ENCODE measurements at regions not wholly inside any gene's neighbourhood (a gene's known extent, or its start where the extent isn't known, plus 50 kb on each side); places are given as distances from the start of the nearest gene placed in this dataset.

DNA sequence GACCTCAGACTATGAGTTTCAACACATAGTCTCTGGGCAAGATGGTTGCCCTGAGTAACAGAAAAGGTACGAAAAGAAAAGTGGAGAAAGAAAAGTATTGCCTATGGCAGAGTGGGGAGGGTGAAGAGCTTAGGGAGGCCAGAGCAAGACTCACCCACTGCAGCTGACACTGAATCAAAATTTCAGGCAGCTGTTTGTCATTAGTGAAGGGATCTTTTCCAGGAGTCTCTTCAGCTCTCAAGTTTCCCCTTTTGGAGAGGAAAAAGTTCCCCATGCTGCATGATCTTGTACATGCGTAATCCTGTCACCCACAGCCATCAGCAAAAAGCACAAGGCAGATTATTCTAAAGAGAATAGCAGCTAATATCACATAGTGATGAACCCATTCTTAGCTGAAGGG lies 616.9 kb upstream of the GBE1 start:
- TF ChIP-seq FOXM1 (IDR thresholded peaks at IDR 0.05; ENCODE audit: borderline replicate concordance) (no peak), PKNOX1 (IDR thresholded peaks at IDR 0.05) (no peak)

Measured in HEK293T (cell line).